Panc1 (cell line): ENCODE measurements at regions not wholly inside any gene's neighbourhood (a gene's known extent, or its start where the extent isn't known, plus 50 kb on each side); places are given as distances from the start of the nearest gene placed in this dataset.

Source experiments
- ATAC-seq: fragments of 200-7000 bp; cut with Tn5 transposase; 2 replicates; pipeline ENCODE4 v1.9.1; 2020; ENCODE audit warnings: mild to moderate bottlenecking, moderate library complexity
- BruUV-seq: library from RNA; stranded (reverse); fragments of 400-500 nt; replicated peaks from 2 replicates; lab custom pipeline; 2021; lab: Mats Ljungman, UMichigan
- CTCF ChIA-PET: fragments of 300-600 bp; sonication (Branson Sonifier 250); formaldehyde crosslinking; loops from one replicate; lab custom pipeline; 2022; ENCODE audit warnings: antibody characterized with exemption; lab: Charles Lee
- POLR2A ChIA-PET: fragments of 300-600 bp; sonication (Branson Sonifier 250); formaldehyde crosslinking; loops from one replicate; lab custom pipeline; 2022; ENCODE audit warnings: antibody characterized with exemption; lab: Charles Lee
- DNase-seq: peaks from one replicate; pipeline ENCODE4 v3.0.0-alpha.2; 2010; ENCODE audit warnings: low read depth, low spot score
- H3K27ac ChIP-seq: 2 replicates; pipeline ENCODE4 v1.5.1; 2011; ENCODE audit warnings: mild to moderate bottlenecking, low read length, inconsistent platforms
- H3K27me3 ChIP-seq: fragments of 200-500 bp; sonication (Bioruptor generic); 2 replicates; pipeline ENCODE4 v1.6.0; 2014; ENCODE audit warnings: low read length, inconsistent platforms; ENCODE audit not compliant: control insufficient read depth, insufficient read depth
- H3K36me3 ChIP-seq: fragments of 200-500 bp; sonication (Bioruptor generic); 2 replicates; pipeline ENCODE4 v1.5.1; 2014; ENCODE audit warnings: inconsistent platforms, mild to moderate bottlenecking, low read length, moderate library complexity; ENCODE audit not compliant: control insufficient read depth, insufficient read depth
- H3K4me1 ChIP-seq: 2 replicates; pipeline ENCODE4 v1.5.1; 2011; ENCODE audit warnings: inconsistent platforms, mild to moderate bottlenecking, low read length, moderate library complexity; ENCODE audit not compliant: control insufficient read depth, insufficient read depth
- H3K4me3 ChIP-seq, 2 experiments: 2 replicates each; pipeline ENCODE4 v1.5.1; 2011 to 2012; ENCODE audit warnings: low read depth in 2 of 2, low read length in 2 of 2, mild to moderate bottlenecking in 2 of 2, inconsistent platforms in 1 of 2, moderate library complexity in 1 of 2
- H3K9me3 ChIP-seq: fragments of 200-500 bp; sonication (Bioruptor generic); 2 replicates; pipeline ENCODE4 v1.5.1; 2014; ENCODE audit warnings: low read depth, mild to moderate bottlenecking, inconsistent platforms, low read length, moderate library complexity; ENCODE audit not compliant: control insufficient read depth, insufficient read depth
- POLR2AphosphoS5 ChIP-seq: IDR thresholded peaks from 2 replicates; pipeline ENCODE4 v1.6.1; 2012; ENCODE audit warnings: mild to moderate bottlenecking, low read depth, low read length, moderate library complexity
- SIN3A ChIP-seq: IDR thresholded peaks from 2 replicates; pipeline ENCODE4 v1.6.1; 2012; ENCODE audit warnings: low read depth, mild to moderate bottlenecking, low read length, moderate library complexity, borderline replicate concordance; ENCODE audit not compliant: insufficient read depth
- TCF7L2 ChIP-seq: IDR thresholded peaks from 2 replicates; pipeline ENCODE4 v1.6.1; 2011; ENCODE audit warnings: mild to moderate bottlenecking, low read depth, low read length, inconsistent platforms
- in situ Hi-C: cut with HindIII; loops from 2 replicates; pipeline ENCODE4 v1.10.0; 2016; ENCODE audit warnings: low sequenced_read_pairs, low pct_unique_long_range_greater_than_20kb
- intact Hi-C: fragments of 100-400 bp; cut with micrococcal nuclease; formaldehyde crosslinking; loops from one replicate; pipeline ENCODE4 v1.10.0; 2022; ENCODE audit not compliant: unreplicated experiment
- TF ChIP-seq, protein P1 (sequence below): fragments of 450-650 bp; IDR thresholded peaks from 2 replicates; pipeline ENCODE4 v1.5.1; 2017; ENCODE audit warnings: mild to moderate bottlenecking
- TF ChIP-seq, protein P2 (sequence below), 2 experiments: IDR thresholded peaks; 2 replicates each; pipeline ENCODE4 v1.6.1; 2011 to 2012; ENCODE audit warnings: low read depth in 2 of 2, control low read depth in 1 of 2, low read length in 1 of 2, mild to moderate bottlenecking in 1 of 2, moderate library complexity in 1 of 2; ENCODE audit not compliant: insufficient read depth in 1 of 2

DNA sequence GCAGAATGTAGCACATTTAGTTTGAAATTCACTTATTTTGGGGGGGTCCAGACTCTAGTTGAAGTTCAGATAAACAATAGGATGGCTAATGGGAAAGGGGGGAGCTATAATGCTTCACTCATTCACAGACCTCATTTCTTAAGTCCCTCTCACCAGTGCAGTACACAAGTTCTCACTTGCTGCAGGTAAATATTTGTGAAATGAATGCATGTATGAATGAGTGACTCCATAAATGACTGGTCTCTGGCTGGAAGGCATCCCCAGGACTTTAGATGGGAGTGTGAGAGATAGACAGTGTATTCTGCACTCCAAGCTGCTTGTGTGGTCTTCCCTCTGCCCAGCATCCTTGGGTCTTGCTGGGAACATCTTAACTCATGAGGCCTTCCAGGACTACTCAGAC, 169.2 kb downstream of the ZIC5 start:
- intact Hi-C loops = no loop called here
- H3K4me1 ChIP-seq = no peaks in the 10 kb centered on the region
- TF ChIP-seq SIN3A (no peak), POLR2AphosphoS5 (no peak), TCF7L2 (no peak)
- TF ChIP-seq, protein P1, sequence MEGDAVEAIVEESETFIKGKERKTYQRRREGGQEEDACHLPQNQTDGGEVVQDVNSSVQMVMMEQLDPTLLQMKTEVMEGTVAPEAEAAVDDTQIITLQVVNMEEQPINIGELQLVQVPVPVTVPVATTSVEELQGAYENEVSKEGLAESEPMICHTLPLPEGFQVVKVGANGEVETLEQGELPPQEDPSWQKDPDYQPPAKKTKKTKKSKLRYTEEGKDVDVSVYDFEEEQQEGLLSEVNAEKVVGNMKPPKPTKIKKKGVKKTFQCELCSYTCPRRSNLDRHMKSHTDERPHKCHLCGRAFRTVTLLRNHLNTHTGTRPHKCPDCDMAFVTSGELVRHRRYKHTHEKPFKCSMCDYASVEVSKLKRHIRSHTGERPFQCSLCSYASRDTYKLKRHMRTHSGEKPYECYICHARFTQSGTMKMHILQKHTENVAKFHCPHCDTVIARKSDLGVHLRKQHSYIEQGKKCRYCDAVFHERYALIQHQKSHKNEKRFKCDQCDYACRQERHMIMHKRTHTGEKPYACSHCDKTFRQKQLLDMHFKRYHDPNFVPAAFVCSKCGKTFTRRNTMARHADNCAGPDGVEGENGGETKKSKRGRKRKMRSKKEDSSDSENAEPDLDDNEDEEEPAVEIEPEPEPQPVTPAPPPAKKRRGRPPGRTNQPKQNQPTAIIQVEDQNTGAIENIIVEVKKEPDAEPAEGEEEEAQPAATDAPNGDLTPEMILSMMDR = no peak
- TF ChIP-seq, protein P2, sequence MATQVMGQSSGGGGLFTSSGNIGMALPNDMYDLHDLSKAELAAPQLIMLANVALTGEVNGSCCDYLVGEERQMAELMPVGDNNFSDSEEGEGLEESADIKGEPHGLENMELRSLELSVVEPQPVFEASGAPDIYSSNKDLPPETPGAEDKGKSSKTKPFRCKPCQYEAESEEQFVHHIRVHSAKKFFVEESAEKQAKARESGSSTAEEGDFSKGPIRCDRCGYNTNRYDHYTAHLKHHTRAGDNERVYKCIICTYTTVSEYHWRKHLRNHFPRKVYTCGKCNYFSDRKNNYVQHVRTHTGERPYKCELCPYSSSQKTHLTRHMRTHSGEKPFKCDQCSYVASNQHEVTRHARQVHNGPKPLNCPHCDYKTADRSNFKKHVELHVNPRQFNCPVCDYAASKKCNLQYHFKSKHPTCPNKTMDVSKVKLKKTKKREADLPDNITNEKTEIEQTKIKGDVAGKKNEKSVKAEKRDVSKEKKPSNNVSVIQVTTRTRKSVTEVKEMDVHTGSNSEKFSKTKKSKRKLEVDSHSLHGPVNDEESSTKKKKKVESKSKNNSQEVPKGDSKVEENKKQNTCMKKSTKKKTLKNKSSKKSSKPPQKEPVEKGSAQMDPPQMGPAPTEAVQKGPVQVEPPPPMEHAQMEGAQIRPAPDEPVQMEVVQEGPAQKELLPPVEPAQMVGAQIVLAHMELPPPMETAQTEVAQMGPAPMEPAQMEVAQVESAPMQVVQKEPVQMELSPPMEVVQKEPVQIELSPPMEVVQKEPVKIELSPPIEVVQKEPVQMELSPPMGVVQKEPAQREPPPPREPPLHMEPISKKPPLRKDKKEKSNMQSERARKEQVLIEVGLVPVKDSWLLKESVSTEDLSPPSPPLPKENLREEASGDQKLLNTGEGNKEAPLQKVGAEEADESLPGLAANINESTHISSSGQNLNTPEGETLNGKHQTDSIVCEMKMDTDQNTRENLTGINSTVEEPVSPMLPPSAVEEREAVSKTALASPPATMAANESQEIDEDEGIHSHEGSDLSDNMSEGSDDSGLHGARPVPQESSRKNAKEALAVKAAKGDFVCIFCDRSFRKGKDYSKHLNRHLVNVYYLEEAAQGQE (IDR thresholded peaks at IDR 0.05; ENCODE audit: insufficient read depth in 1 of 2, low read depth in 2 of 2, low read length in 1 of 2) = no peak
- H3K27ac ChIP-seq = no peak overlapping the region
- in situ Hi-C loops = no loop called here
- no peaks in the 10 kb centered on the region for H3K36me3 ChIP-seq
- ChIA-PET CTCF (no interaction called here), POLR2A (no interaction called here)
- H3K4me3 ChIP-seq = no peak overlapping the region
- no TSS peak for BruUV-seq
- DNase-seq = no peak
- H3K27me3 ChIP-seq = no peaks in the 10 kb centered on the region
- no peak for ATAC-seq
- no peaks in the 10 kb centered on the region for H3K9me3 ChIP-seq

DNA sequence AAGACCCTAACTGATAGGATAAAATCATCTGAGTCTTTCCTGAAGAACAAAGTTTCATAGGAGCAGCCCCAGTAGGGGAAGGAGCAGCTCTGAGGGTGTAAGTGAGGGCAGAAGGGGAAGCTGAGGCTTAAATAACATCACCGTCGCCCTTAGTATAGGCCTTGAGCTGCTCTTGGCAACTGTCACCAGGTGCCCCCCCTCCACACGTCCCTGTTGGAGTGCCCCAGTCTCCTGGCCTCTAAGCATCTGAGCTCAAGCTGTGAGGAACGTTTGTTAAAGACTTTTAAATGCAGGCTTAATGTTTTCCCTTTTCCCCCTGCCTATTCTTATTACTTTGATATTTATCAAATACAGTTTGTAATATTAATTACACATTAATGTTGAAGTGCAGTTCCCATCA, 170.6 kb downstream of the ZIC5 start:
- H3K9me3 ChIP-seq = no peaks in the 10 kb centered on the region
- H3K36me3 ChIP-seq = no peaks in the 10 kb centered on the region
- H3K27ac ChIP-seq = no peak overlapping the region
- CTCF ChIA-PET = no interaction called here
- POLR2A ChIA-PET = no interaction called here
- no TSS peak for BruUV-seq
- no peak for TF ChIP-seq TCF7L2
- TF ChIP-seq SIN3A = no peak
- TF ChIP-seq, protein P2 (IDR thresholded peaks at IDR 0.05; ENCODE audit: insufficient read depth in 1 of 2, low read depth in 2 of 2, low read length in 1 of 2) = no peak
- TF ChIP-seq POLR2AphosphoS5 = no peak
- TF ChIP-seq, protein P1 = no peak
- DNase-seq (no peak), ATAC-seq (no peak)
- in situ Hi-C loops (no loop called here), intact Hi-C loops (no loop called here)
- H3K4me3 ChIP-seq = no peak overlapping the region
- H3K4me1 ChIP-seq = no peaks in the 10 kb centered on the region
- H3K27me3 ChIP-seq = no peaks in the 10 kb centered on the region
